ENCODE measurements at regions not wholly inside any gene's neighbourhood (a gene's known extent, or its start where the extent isn't known, plus 50 kb on each side); places are given as distances from the start of the nearest gene placed in this dataset.

DNA sequence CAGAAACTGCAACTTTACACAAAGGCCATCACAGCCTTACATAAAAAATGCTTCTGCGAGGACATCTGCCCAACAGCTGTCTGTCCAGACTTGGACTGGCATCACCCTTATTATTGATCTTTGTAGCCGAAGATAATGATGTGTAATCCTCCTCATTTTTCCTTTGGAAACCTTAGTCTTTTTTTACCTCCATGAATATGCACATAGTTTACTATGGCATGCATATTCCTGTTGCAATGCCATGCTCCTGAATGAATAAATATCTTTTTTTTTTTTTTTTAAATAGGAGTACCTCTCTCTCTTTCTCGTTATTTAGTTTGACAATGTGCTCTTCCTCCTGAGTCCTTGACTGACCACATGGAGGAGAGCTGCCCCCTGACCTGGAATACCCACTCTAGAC is 409.6 kb upstream of the USP24 start:
- no TSS peak for BruUV-seq (replicated peaks)
- ATAC-seq: no peak

More for the DNA sequence above, 409.6 kb upstream of the USP24 start:
- no peaks in the 10 kb centered on the region for H3K4me1 ChIP-seq (ENCODE audit: control insufficient read depth, insufficient read depth, low read length)
- no peaks in the 10 kb centered on the region for H3K9me3 ChIP-seq (replicated peaks; ENCODE audit: control insufficient read depth, insufficient read depth, low read length)
- CTCF ChIA-PET: no interaction called here
- FAIRE-seq (no peak), DNase-seq (ENCODE audit: low read depth, low spot score) (no peak)
- no peak overlapping the region for H3K4me2 ChIP-seq (ENCODE audit: control insufficient read depth, insufficient read depth)
- no peaks in the 10 kb centered on the region for H3K36me3 ChIP-seq (ENCODE audit: control insufficient read depth in 2 of 2, insufficient read depth in 2 of 2, low read length in 1 of 2)
- RAD21 ChIA-PET (ENCODE audit: unreplicated experiment): no interaction called here
- in situ Hi-C loops (cut with MboI): no loop called here
- WGBS (ENCODE audit: insufficient coverage, insufficient replicate concordance, low lambda C conversion rate, missing lambda C conversion rate): 12% methylated on average over 3 of the region's 3 CpGs
- POLR2A ChIA-PET: no interaction called here
- no peak overlapping the region for H3K4me3 ChIP-seq
- H3K27me3 ChIP-seq (replicated peaks in 1 of 2; ENCODE audit: control insufficient read depth in 2 of 2, insufficient read depth in 2 of 2, low read length in 1 of 2): no peaks in the 10 kb centered on the region; a peak in 1 of 4 replicates
- TF ChIP-seq IKZF1 (conservative IDR thresholded peaks at IDR 0.05) (no peak), SREBF1 (IDR thresholded peaks at IDR 0.05; ENCODE audit: low read length) (no peak), SPI1 (IDR thresholded peaks at IDR 0.05; ENCODE audit: borderline replicate concordance, insufficient read depth, low read depth, low read length) (no peak), RCOR1 (conservative IDR thresholded peaks at IDR 0.05; ENCODE audit: low read depth, low read length) (no peak), TAF1 (IDR thresholded peaks at IDR 0.05; ENCODE audit: borderline replicate concordance, low read depth, low read length) (no peak), YY1 (IDR thresholded peaks at IDR 0.05; ENCODE audit: low read depth, low read length) (no peak), ZNF24 (IDR thresholded peaks at IDR 0.05) (no peak), RELA (IDR thresholded peaks at IDR 0.05; ENCODE audit: borderline replicate concordance, partially characterized antibody) (no peak), ATF7 (IDR thresholded peaks at IDR 0.05; ENCODE audit: low read depth) (no peak), RAD21 (IDR thresholded peaks at IDR 0.05; ENCODE audit: insufficient read depth, low read depth, low read length) (no peak), NFYB (IDR thresholded peaks at IDR 0.05; ENCODE audit: insufficient read depth, low read depth, low read length) (no peak), RAD51 (IDR thresholded peaks at IDR 0.05) (no peak), IKZF2 (IDR thresholded peaks at IDR 0.05) (no peak), FOS (IDR thresholded peaks at IDR 0.05; ENCODE audit: borderline replicate concordance, extremely low read depth, insufficient read length) (no peak), EGR1 (IDR thresholded peaks at IDR 0.05; ENCODE audit: borderline replicate concordance in 1 of 2, low read depth in 2 of 2, low read length in 2 of 2) (no peak), PAX8 (IDR thresholded peaks at IDR 0.05) (no peak), CHD2 (IDR thresholded peaks at IDR 0.05; ENCODE audit: borderline replicate concordance, low read depth, low read length) (no peak), HCFC1 (IDR thresholded peaks at IDR 0.05; ENCODE audit: low read length) (no peak)
- TF ChIP-seq, protein P1, sequence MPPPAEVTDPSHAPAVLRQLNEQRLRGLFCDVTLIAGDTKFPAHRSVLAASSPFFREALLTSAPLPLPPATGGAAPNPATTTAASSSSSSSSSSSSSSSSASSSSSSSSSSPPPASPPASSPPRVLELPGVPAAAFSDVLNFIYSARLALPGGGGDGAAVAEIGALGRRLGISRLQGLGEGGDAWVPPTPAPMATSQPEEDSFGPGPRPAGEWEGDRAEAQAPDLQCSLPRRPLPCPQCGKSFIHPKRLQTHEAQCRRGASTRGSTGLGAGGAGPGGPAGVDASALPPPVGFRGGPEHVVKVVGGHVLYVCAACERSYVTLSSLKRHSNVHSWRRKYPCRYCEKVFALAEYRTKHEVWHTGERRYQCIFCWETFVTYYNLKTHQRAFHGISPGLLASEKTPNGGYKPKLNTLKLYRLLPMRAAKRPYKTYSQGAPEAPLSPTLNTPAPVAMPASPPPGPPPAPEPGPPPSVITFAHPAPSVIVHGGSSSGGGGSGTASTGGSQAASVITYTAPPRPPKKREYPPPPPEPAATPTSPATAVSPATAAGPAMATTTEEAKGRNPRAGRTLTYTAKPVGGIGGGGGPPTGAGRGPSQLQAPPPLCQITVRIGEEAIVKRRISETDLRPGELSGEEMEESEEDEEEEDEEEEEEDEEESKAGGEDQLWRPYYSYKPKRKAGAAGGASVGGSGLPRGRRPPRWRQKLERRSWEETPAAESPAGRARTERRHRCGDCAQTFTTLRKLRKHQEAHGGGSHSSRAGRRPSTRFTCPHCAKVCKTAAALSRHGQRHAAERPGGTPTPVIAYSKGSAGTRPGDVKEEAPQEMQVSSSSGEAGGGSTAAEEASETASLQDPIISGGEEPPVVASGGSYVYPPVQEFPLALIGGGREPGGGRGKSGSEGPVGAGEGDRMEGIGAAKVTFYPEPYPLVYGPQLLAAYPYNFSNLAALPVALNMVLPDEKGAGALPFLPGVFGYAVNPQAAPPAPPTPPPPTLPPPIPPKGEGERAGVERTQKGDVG (CRISPR knock-in tag; IDR thresholded peaks at IDR 0.05): no peak
- SMC1A ChIA-PET (ENCODE audit: uncharacterized antibody, unreplicated experiment): no interaction called here
- H4K20me1 ChIP-seq (ENCODE audit: control insufficient read depth, insufficient read depth): no peaks in the 10 kb centered on the region
- no peak overlapping the region for H2AFZ ChIP-seq (ENCODE audit: control insufficient read depth, low read depth, low read length)
- H3K27ac ChIP-seq (ENCODE audit: control insufficient read depth, insufficient read depth): no peak overlapping the region
- H3K9ac ChIP-seq (ENCODE audit: control insufficient read depth, insufficient read depth, low read length): no peak overlapping the region
- no peaks in the 10 kb centered on the region for H3K79me2 ChIP-seq (ENCODE audit: control insufficient read depth, insufficient read depth, low read length)
- intact Hi-C loops (cut with micrococcal nuclease; ENCODE audit: unreplicated experiment): no loop called here
